Progenitor cell of endocrine pancreas (in vitro differentiated cells): ENCODE measurements at regions not wholly inside any gene's neighbourhood (a gene's known extent, or its start where the extent isn't known, plus 50 kb on each side); places are given as distances from the start of the nearest gene placed in this dataset.

Experiments
- DNase-seq: peaks from one replicate; pipeline ENCODE4 v3.0.0; 2021; ENCODE audit warnings: low spot score; ENCODE audit not compliant: unreplicated experiment
- H3K27ac Mint-ChIP-seq: 2 replicates; pipeline ENCODE4 v1.8.0; 2021; ENCODE audit warnings: mild to moderate bottlenecking, moderate library complexity, mixed read lengths
- H3K27me3 Mint-ChIP-seq: 2 replicates; pipeline ENCODE4 v1.8.0; 2021; ENCODE audit warnings: mixed read lengths
- H3K36me3 Mint-ChIP-seq: 2 replicates; pipeline ENCODE4 v1.8.0; 2022; ENCODE audit warnings: mixed read lengths; ENCODE audit not compliant: insufficient read depth
- H3K4me1 Mint-ChIP-seq: 2 replicates; pipeline ENCODE4 v1.8.0; 2021; ENCODE audit warnings: low read depth, mixed read lengths
- H3K4me3 Mint-ChIP-seq: 2 replicates; pipeline ENCODE4 v1.8.0; 2021; ENCODE audit warnings: low read depth, mild to moderate bottlenecking, moderate library complexity, mixed read lengths
- H3K9me3 Mint-ChIP-seq: 2 replicates; pipeline ENCODE4 v1.8.0; 2021; ENCODE audit warnings: low read depth, mixed read lengths
- TF ChIP-seq, protein P1 (sequence below): fragments of 200-600 bp; sonication (generic); IDR thresholded peaks from one replicate; pipeline ENCODE4 v1.5.0; 2021; ENCODE audit warnings: antibody characterized with exemption, mild to moderate bottlenecking; ENCODE audit not compliant: unreplicated experiment

DNA sequence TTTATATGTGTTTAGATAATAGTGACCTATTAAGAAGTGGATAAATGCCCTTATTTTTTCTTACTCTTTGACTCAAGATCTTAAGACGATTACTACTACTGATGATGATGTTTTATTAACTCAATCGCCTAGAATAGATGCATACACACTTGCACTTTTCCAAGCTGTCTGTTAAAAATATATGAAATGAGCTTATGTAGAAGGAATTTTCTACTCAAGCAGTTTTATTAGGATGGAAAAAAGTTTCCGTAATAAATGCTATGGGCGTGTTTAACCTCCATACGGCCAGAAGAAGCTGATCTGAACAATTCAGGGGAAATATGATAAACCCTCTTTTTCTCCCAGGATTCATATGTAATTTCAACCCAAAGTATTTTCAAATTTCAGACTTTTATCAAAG lies 455.7 kb upstream of the MPDZ start:
- TF ChIP-seq, protein P1, sequence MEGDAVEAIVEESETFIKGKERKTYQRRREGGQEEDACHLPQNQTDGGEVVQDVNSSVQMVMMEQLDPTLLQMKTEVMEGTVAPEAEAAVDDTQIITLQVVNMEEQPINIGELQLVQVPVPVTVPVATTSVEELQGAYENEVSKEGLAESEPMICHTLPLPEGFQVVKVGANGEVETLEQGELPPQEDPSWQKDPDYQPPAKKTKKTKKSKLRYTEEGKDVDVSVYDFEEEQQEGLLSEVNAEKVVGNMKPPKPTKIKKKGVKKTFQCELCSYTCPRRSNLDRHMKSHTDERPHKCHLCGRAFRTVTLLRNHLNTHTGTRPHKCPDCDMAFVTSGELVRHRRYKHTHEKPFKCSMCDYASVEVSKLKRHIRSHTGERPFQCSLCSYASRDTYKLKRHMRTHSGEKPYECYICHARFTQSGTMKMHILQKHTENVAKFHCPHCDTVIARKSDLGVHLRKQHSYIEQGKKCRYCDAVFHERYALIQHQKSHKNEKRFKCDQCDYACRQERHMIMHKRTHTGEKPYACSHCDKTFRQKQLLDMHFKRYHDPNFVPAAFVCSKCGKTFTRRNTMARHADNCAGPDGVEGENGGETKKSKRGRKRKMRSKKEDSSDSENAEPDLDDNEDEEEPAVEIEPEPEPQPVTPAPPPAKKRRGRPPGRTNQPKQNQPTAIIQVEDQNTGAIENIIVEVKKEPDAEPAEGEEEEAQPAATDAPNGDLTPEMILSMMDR = no peak
- Mint-ChIP-seq H3K4me1 (no peaks in the 10 kb centered on the region), H3K27me3 (peaks cover 3% of the 10 kb centered on the region), H3K27ac (no peak overlapping the region), H3K9me3 (no peaks in the 10 kb centered on the region), H3K36me3 (no peaks in the 10 kb centered on the region), H3K4me3 (no peak overlapping the region)
- DNase-seq = no peak

DNA sequence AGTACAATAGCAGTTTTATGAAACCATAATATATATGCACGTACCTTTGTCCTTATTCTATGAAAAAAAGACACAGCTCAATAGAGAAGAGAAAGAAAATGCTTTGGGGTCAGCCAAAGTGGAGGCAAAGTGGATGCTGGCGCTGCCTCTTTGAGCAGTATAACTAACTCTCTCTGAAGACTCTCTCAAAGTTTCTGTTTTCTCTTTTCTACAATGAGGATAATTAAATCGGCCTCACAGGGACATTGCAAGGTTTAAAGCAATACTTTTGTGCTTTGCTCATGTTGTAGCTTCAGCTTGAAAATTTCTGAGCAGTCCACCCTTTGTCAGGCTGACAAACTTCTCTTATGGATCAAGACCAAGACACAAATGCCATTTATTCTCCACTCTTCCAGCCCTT lies 455.1 kb upstream of the MPDZ start:
- TF ChIP-seq, protein P1 = no peak
- Mint-ChIP-seq H3K36me3 (no peaks in the 10 kb centered on the region), H3K4me3 (no peak overlapping the region)

DNA sequence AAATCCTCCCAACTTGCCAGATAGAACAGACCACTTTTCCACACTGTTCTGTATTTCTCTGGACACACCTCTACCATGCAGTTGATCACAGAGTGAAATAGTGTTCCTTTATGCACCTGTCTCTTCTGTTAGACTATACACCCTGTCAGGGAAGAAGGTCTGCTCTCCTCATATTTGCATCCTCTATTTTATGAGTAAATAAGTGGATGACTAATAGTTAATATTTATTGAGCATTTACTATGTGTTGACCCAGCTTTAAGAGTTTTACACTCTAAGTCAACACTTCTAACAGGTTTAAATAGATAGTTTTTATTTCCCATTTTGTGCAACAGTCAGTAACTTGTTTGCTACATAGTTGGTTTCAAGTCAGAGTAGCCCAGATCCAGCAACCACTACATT lies 452.8 kb upstream of the MPDZ start:
- no peaks in the 10 kb centered on the region for H3K9me3 Mint-ChIP-seq
- DNase-seq = no peak
- H3K27me3 Mint-ChIP-seq = peaks cover 6% of the 10 kb centered on the region
- no peaks in the 10 kb centered on the region for H3K4me1 Mint-ChIP-seq
- H3K27ac Mint-ChIP-seq = no peak overlapping the region
- H3K36me3 Mint-ChIP-seq = no peaks in the 10 kb centered on the region
- no peak overlapping the region for H3K4me3 Mint-ChIP-seq
- TF ChIP-seq, protein P1 = no peak

More for the DNA sequence above, 455.1 kb upstream of the MPDZ start:
- Mint-ChIP-seq H3K9me3 (no peaks in the 10 kb centered on the region), H3K27ac (no peak overlapping the region), H3K4me1 (no peaks in the 10 kb centered on the region), H3K27me3 (peaks cover 3% of the 10 kb centered on the region)
- no peak for DNase-seq

DNA sequence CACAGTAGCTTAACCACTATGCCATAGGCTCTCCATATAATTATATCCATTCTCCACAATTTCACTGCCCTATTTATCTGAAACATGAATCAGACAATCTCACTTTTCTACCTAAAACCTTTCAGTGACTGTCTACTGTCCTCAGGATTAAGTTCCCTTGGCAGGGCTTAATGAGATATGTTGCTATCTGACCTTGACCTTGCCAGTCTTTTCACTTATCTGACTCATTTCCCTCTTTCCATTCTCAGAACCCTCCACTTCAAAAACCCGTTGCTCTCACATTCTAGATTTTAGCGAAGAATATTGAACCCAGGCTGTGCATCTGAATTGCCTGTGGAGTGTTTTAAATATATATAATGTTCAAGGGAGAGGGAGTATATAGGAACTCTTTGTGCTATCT lies 452.1 kb upstream of the MPDZ start:
- Mint-ChIP-seq H3K27me3 (peaks cover 6% of the 10 kb centered on the region), H3K9me3 (no peaks in the 10 kb centered on the region), H3K36me3 (no peaks in the 10 kb centered on the region), H3K4me1 (no peaks in the 10 kb centered on the region), H3K27ac (no peak overlapping the region), H3K4me3 (no peak overlapping the region)
- TF ChIP-seq, protein P1 = no peak
- DNase-seq = no peak

DNA sequence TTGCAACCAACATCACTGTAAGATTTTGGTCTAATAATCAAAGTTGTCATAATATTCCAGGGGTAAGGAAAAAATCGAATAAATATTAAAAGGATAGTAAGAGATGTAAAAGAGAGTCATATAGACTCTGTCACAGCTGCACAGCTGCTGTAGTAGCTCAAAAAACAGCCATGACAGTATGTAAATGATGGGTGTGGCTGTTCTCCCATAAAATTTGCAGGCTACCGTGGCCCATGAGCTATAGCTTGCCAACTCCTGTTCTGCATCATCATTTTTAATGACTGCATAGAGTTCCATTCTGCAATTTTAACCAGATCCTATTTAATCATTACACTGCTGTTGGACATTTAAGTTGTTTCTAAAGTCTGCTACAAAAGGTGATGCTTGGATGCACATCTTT lies 450.5 kb upstream of the MPDZ start:
- H3K36me3 Mint-ChIP-seq = no peaks in the 10 kb centered on the region

More for the DNA sequence above, 450.5 kb upstream of the MPDZ start:
- H3K9me3 Mint-ChIP-seq = no peaks in the 10 kb centered on the region
- H3K27me3 Mint-ChIP-seq = peaks cover 6% of the 10 kb centered on the region
- H3K27ac Mint-ChIP-seq = no peak overlapping the region
- H3K4me1 Mint-ChIP-seq = no peaks in the 10 kb centered on the region
- H3K4me3 Mint-ChIP-seq = no peak overlapping the region
- no peak for DNase-seq
- TF ChIP-seq, protein P1 = no peak
